IMR-90 (cell line): ENCODE measurements at regions not wholly inside any gene's neighbourhood (a gene's known extent, or its start where the extent isn't known, plus 50 kb on each side); places are given as distances from the start of the nearest gene placed in this dataset.

Source experiments
- BHLHE40 ChIP-seq: fragments of 150-350 bp; IDR thresholded peaks from 2 replicates; pipeline ENCODE4 v1.6.1; 2016; ENCODE audit warnings: mild to moderate bottlenecking, low read depth, low read length
- NFE2L2 ChIP-seq: fragments of 150-350 bp; IDR thresholded peaks from 2 replicates; pipeline ENCODE4 v1.6.1; 2016; ENCODE audit warnings: low read depth, mild to moderate bottlenecking, low read length
- RAD21 ChIP-seq: IDR thresholded peaks from 2 replicates; pipeline ENCODE4 v1.6.1; 2012; ENCODE audit warnings: low read length, improper control_type of control experiment
- RFX5 ChIP-seq: IDR thresholded peaks from 2 replicates; pipeline ENCODE4 v1.8.0; 2012; ENCODE audit warnings: low read depth, mild to moderate bottlenecking, low read length, moderate library complexity
- SMC3 ChIP-seq: fragments of 150-350 bp; IDR thresholded peaks from 2 replicates; pipeline ENCODE4 v1.6.1; 2016; ENCODE audit warnings: low read depth, mild to moderate bottlenecking, antibody characterized with exemption, low read length, moderate library complexity
- TF ChIP-seq, protein P1 (sequence below): fragments of 150-350 bp; IDR thresholded peaks from 2 replicates; pipeline ENCODE4 v1.6.1; 2016; ENCODE audit warnings: low read depth, mild to moderate bottlenecking, low read length, moderate library complexity, borderline replicate concordance

DNA sequence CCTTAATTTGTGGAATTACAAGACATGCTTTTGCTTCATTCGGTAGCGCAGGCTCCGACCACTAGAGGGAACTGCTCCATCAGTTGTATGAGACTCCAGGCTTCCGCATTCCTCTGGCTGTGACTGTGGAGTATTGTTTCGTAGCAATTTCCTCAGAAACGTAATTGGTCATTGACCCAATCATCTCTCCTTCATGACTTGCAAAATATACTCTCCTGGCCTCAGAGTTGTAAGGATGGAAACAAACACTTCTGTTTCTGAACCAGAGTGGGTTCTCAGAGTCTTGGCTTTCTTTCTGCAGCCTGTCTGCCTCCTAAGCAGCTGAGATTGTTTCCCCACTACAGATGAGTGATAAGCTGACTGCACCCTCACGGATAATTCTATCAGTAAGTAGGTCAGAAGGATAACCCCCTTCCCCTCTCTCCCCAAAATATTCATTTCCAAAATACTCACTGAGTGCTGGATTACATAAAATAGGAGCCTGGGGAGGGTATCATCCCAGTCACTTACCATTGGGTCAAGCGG lies 146.8 kb upstream of the ZC3H12C start (continued):
- TF ChIP-seq RAD21 (peak; percentile 97), NFE2L2 (peak; percentile 98), BHLHE40 (peak; percentile 14; the same call in 1 of the 2 replicates), SMC3 (peak; percentile 89), RFX5 (0 out of 2 replicates have a peak, but pooled peaks have one; percentile 22)
- TF ChIP-seq, protein P1, sequence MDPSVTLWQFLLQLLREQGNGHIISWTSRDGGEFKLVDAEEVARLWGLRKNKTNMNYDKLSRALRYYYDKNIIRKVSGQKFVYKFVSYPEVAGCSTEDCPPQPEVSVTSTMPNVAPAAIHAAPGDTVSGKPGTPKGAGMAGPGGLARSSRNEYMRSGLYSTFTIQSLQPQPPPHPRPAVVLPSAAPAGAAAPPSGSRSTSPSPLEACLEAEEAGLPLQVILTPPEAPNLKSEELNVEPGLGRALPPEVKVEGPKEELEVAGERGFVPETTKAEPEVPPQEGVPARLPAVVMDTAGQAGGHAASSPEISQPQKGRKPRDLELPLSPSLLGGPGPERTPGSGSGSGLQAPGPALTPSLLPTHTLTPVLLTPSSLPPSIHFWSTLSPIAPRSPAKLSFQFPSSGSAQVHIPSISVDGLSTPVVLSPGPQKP, result no peak
